ENCODE measurements at regions not wholly inside any gene's neighbourhood (a gene's known extent, or its start where the extent isn't known, plus 50 kb on each side); places are given as distances from the start of the nearest gene placed in this dataset.
"Not testable (repeated sequence)": the region's sequence is repeated elsewhere in the genome, so short reads cannot be mapped to it uniquely, and the experiment has no call there.

DNA sequence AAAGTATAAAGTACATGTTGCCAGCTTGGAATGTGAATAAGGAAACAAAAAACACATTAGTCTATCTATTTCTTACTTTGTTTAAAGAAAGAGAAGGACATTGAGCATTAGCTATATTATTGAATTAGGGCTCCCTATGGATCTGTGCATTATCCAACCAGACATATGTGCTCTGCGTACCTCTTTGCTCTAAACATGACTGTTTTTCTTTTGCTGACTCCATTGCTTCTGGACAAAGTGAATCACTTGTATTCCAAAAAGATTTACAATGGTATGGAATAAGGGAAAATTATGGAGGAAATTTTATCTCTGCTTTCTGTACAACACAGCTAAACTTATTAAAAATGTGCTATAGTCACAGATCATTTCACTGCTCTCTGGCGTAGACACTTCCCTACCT is 727.8 kb upstream of the LCORL start:
- DNase-seq (ENCODE audit: low read depth): no peak

GRCh38 chr4:18736551-18736950 is 715.0 kb upstream of the LCORL start:
- no peak for DNase-seq (ENCODE audit: low read depth)

GRCh38 chr4:18735740-18736268 is 714.2 kb upstream of the LCORL start:
- no peak for DNase-seq (ENCODE audit: low read depth)

DNA sequence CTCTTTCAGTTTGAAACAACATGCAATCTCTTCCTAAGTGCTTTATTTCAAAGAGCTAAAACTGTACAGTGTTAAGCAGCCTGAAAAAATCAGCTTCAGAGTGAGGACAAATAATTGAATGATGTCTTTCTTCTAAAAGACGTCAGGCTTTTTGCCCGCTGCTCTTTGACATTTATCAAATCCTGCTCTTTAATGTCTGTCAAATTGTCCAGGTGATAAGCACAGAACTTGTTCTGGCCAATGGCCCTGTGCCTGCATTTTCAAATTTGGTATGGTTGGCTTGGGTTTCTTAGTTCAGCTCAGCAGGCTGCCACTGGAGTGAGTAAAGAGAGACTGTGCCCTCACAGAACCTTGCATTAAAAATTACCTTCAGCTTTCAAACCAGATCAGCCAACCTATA is 712.9 kb upstream of the LCORL start:
- no peak for DNase-seq (ENCODE audit: low read depth)

GRCh38 chr4:18733961-18734360 is 712.4 kb upstream of the LCORL start:
- no peak for DNase-seq (ENCODE audit: low read depth)

DNA sequence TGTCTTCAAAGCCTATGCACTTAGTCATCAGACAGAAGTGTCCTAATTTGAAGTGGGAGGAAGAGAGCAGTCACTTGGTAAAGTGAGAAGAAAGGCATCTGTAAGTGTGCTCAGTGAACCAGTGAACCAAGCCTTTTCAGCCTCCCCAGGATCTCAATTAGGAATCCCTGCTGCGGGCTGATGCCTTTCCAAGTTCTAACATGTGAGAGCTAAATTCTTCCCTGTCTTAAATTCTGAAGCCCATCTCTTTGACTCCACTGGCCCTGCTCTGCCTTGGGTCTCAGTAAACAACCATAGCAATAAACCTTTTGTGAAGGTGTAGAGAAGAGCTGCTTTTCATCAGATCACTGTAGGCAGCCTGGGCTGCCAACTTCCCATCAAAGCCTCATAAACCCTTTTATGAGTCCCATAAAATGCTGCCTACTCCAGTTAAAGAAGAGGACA is 701.2 kb upstream of the LCORL start:
- DNase-seq (ENCODE audit: low read depth): no peak

GRCh38 chr4:18698119-18698883 is 676.7 kb upstream of the LCORL start:
- DNase-seq (ENCODE audit: low read depth): no peak

DNA sequence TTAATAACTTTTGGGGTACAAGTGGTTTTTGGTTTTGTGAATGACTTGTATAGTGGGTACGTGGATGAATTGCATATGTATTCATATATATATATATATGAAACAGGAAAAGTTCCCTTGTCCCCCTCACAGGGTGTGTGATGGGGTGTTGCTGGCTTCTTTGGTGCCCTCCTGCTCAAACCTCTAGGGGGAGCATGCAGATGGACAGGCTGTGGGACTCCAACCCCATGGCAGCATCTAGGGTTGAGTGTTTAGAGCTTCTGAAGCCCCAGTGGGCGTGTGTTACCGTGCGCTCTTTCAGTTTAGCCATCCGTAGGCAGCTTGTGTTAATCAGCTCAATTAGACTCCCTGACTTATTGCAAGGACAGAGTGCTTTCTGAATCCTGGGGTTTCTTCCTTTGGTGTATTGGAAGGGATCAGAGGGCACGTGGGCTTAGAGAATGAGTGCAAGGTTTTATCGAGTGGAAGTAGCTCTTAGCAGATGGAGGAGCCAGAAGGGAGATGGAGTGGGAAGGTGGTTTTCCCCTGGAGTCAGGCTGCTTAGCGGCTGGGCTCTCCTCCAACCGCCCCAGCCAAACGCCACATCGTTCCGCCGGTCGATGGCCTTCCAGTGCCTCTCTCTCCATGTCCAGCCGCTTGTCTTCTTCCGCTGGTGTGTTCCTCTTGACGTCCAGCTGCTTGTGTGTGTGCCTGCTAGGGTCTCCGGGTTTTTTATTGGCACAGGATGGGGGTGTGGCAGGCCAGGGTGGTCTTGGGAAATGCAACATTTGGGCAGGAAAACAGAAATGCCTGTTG is 674.4 kb upstream of the LCORL start:
- DNase-seq (ENCODE audit: low read depth): peak; percentile 6

- DNase-seq (ENCODE audit: low read depth): no peak
These were observed 670.1 kb upstream of the LCORL start for GRCh38 chr4:18691431-18692200.

DNA sequence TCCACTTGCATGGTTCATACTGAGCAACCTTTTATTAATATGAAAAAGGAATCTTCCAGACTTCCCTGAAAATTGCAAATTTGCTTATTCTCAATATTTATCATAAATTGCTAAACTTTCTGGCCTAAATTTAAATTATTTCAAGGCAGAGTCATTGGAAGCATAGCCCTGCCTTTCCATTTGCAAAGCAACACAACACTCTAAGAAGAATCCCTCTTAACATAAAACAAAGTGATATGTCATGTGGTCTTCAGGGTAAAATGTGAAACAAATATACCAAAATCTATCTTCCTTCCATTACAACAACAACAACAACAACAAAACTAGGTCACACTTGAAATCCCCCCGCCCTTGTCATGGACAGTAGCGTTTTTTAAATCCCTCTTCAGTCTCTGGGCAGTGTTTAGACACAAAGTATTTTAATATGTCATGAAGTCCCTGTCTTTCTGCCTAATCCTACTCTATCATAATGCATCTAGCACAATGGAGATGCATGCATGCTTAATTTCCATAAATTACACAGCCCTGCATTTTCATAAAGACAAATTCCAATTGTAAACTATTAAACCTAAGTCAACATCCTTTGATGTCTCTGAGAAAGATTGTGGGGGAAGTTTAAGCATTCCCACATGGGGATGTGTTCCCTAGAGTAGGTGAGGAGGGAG is 668.9 kb upstream of the LCORL start:
- DNase-seq (ENCODE audit: low read depth): no peak

GRCh38 chr4:18689308-18690115 is 668.0 kb upstream of the LCORL start:
- DNase-seq (ENCODE audit: low read depth): peak; percentile 68

GRCh38 chr4:18688351-18688750 is 666.8 kb upstream of the LCORL start:
- DNase-seq (ENCODE audit: low read depth): not testable (repeated sequence)

DNA sequence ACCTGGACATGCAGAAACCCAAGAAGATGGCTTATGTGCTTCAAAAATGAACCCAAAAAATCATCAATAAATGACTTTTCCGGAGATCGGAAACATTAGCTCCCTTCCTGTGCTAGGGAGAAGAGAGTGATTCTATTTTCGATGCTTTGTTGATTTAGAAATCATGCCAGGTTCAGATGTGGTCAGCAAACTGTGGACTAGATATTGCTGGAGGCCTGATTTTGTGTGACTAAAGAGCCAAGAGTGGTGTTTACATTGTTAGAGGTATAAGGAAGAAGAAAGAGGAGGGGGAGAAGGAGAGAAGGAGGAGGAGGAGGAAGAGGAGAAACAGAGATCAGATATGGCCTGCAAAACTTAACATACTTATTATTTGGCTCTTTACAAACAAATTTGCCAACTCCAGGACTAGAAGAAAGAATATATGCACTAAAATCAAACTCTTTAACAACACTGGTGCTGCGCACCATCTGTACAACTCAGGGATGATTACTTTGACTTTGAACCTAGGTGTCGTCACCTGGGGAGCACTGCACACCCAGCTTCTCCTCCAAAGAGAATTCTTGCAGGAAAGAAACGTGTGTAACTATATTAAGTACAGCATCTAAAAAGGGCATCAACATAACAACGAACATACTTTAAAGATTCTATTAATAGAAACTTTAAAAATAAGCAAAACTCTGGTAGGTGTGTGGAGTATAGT is 664.9 kb upstream of the LCORL start:
- no peak for DNase-seq (ENCODE audit: low read depth)

GRCh38 chr4:18684932-18685331 is 663.4 kb upstream of the LCORL start:
- peak; percentile 21 for DNase-seq (ENCODE audit: low read depth)

GRCh38 chr4:18676526-18676915 is 655.0 kb upstream of the LCORL start:
- DNase-seq (ENCODE audit: low read depth): no peak

- no peak for DNase-seq (ENCODE audit: low read depth)
These were observed 654.3 kb upstream of the LCORL start for GRCh38 chr4:18675586-18676525.

GRCh38 chr4:18670034-18670433 is 648.5 kb upstream of the LCORL start:
- DNase-seq (ENCODE audit: low read depth): no peak

DNA sequence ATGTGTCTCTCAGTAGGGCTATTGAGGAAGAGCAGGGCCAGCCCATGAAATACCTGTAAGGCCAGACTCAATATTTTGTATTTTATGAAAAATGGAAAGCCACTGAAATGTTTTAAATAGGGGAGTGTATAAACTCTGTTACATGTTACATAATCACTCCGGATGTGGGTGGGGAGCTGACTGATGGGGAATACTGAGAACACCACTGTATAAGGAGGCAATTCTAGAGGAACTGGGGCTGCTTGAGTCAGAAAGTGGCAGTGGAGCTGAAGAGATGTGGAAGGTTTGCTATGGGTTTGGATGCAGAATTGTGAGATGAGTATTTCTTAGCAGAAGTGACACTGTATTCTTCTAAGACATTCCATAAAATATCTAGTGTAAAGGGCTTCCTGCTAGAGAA is 647.8 kb upstream of the LCORL start:
- DNase-seq (ENCODE audit: low read depth): no peak

DNA sequence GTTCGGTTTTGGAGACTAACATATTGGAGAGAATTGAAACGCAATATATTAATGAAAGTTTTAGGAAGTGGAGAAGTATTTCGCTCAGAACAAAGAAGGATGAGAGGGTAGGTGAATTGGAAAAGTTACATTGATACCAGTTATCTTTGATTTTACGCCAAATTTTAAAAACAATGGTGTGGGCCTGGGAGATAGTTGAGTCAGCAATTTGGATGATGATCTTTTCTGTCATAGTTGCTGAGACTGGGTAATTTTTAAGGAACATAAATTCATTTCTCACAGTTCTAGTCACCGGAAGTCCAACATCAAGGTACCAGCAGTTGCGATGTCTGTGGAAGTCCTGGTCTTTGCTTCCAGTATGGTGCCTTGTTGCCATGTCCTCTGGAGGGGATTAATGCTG is 644.8 kb upstream of the LCORL start:
- no peak for DNase-seq (ENCODE audit: low read depth)
